Activated CD8-positive, alpha-beta T cell treated with anti-CD3 and anti-CD28 coated beads for 36 hours (primary cell): ENCODE measurements at regions not wholly inside any gene's neighbourhood (a gene's known extent, or its start where the extent isn't known, plus 50 kb on each side); places are given as distances from the start of the nearest gene placed in this dataset.

Source experiments
- ATAC-seq: fragments of 200-7000 bp; cut with Tn5 transposase; one replicate; pipeline ENCODE4 v1.10.0; 2021; ENCODE audit warnings: mild to moderate bottlenecking, moderate library complexity
- CTCF ChIA-PET: fragments of 350-600 bp; sonication (Branson Sonifier 250); formaldehyde crosslinking; loops from one replicate; lab custom pipeline; 2021; ENCODE audit warnings: antibody characterized with exemption; lab: Charles Lee
- POLR2A ChIA-PET: fragments of 350-600 bp; sonication (Branson Sonifier 250); formaldehyde crosslinking; loops from one replicate; lab custom pipeline; 2021; ENCODE audit warnings: antibody characterized with exemption; lab: Charles Lee
- DNase-seq: peaks from one replicate; pipeline ENCODE4 v3.0.0-alpha.2; 2020
- H3K27ac Mint-ChIP-seq: one replicate; pipeline ENCODE4 v1.8.0; 2021; ENCODE audit warnings: mild to moderate bottlenecking, mixed read lengths
- H3K27me3 Mint-ChIP-seq: one replicate; pipeline ENCODE4 v1.8.0; 2021; ENCODE audit warnings: mixed read lengths
- H3K36me3 Mint-ChIP-seq: one replicate; pipeline ENCODE4 v1.8.0; 2021; ENCODE audit warnings: low read depth, mixed read lengths
- H3K4me1 Mint-ChIP-seq: one replicate; pipeline ENCODE4 v1.8.0; 2021; ENCODE audit warnings: low read depth, mixed read lengths
- H3K4me3 Mint-ChIP-seq: one replicate; pipeline ENCODE4 v1.8.0; 2021; ENCODE audit warnings: mild to moderate bottlenecking, moderate library complexity, mixed read lengths
- H3K9me3 Mint-ChIP-seq: one replicate; pipeline ENCODE4 v1.8.0; 2021; ENCODE audit warnings: mixed read lengths
- CTCF ChIP-seq: fragments of 200-600 bp; IDR thresholded peaks from one replicate; pipeline ENCODE4 v1.8.0; 2022; ENCODE audit warnings: antibody characterized with exemption, mild to moderate bottlenecking
- intact Hi-C: fragments of 100-400 bp; cut with micrococcal nuclease; formaldehyde crosslinking; loops from one replicate; pipeline ENCODE4 v1.10.0; 2022

- no peaks in the 10 kb centered on the region for H3K27me3 Mint-ChIP-seq
- no peak for TF ChIP-seq CTCF
- DNase-seq = no peak
- ATAC-seq = no peak
- intact Hi-C loops = no loop called here
- no peaks in the 10 kb centered on the region for H3K4me1 Mint-ChIP-seq
- no peak overlapping the region for H3K27ac Mint-ChIP-seq
- ChIA-PET CTCF (no interaction called here), POLR2A (no interaction called here)
- no peaks in the 10 kb centered on the region for H3K36me3 Mint-ChIP-seq
- no peak overlapping the region for H3K4me3 Mint-ChIP-seq
- peaks cover 3% of the 10 kb centered on the region for H3K9me3 Mint-ChIP-seq
Measured at GRCh38 chr4:27343411-27343810, 482.8 kb downstream of the STIM2 start.

GRCh38 chr4:27350161-27350560 lies 489.5 kb downstream of the STIM2 start:
- intact Hi-C loops = no loop called here
- no peak overlapping the region for H3K27ac Mint-ChIP-seq
- ATAC-seq = no peak
- no peak for DNase-seq
- peaks cover 4% of the 10 kb centered on the region for H3K9me3 Mint-ChIP-seq
- peaks cover 1% of the 10 kb centered on the region for H3K27me3 Mint-ChIP-seq
- POLR2A ChIA-PET = interaction anchor here (0.7 kb wide), 1 partner anchor 117 kb away, joined by 3 read pairs; no protein-coding TSS in a partner anchor
- no peaks in the 10 kb centered on the region for H3K36me3 Mint-ChIP-seq
- no peak overlapping the region for H3K4me3 Mint-ChIP-seq
- CTCF ChIA-PET = no interaction called here
- TF ChIP-seq CTCF = no peak
- no peaks in the 10 kb centered on the region for H3K4me1 Mint-ChIP-seq

- H3K27me3 Mint-ChIP-seq = peaks cover 1% of the 10 kb centered on the region
- no peak overlapping the region for H3K27ac Mint-ChIP-seq
- intact Hi-C loops = no loop called here
- DNase-seq (no peak), ATAC-seq (no peak)
- CTCF ChIA-PET = no interaction called here
- H3K9me3 Mint-ChIP-seq = peaks cover 2% of the 10 kb centered on the region
- POLR2A ChIA-PET = no interaction called here
- no peak for TF ChIP-seq CTCF
- no peak overlapping the region for H3K4me3 Mint-ChIP-seq
- no peaks in the 10 kb centered on the region for H3K4me1 Mint-ChIP-seq
- H3K36me3 Mint-ChIP-seq = no peaks in the 10 kb centered on the region
Measured at GRCh38 chr4:27357283-27357682, 496.6 kb downstream of the STIM2 start.

GRCh38 chr4:27358269-27358668 lies 497.6 kb downstream of the STIM2 start:
- CTCF ChIA-PET = no interaction called here
- H3K27ac Mint-ChIP-seq = no peak overlapping the region
- no peak for DNase-seq

GRCh38 chr4:27360131-27360530 lies 499.5 kb downstream of the STIM2 start:
- Mint-ChIP-seq H3K4me1 (no peaks in the 10 kb centered on the region), H3K4me3 (no peak overlapping the region), H3K27ac (no peak overlapping the region), H3K36me3 (no peaks in the 10 kb centered on the region), H3K9me3 (no peaks in the 10 kb centered on the region), H3K27me3 (no peaks in the 10 kb centered on the region)
- ATAC-seq (no peak), DNase-seq (no peak)
- TF ChIP-seq CTCF = no peak
- intact Hi-C loops = no loop called here
- POLR2A ChIA-PET = no interaction called here
- CTCF ChIA-PET = interaction anchor here (0.6 kb wide), 1 partner anchor 35 kb away, joined by 3 read pairs; no protein-coding TSS in a partner anchor

More at GRCh38 chr4:27358269-27358668, 497.6 kb downstream of the STIM2 start:
- intact Hi-C loops = no loop called here
- no peaks in the 10 kb centered on the region for H3K4me1 Mint-ChIP-seq
- POLR2A ChIA-PET = no interaction called here
- no peak for ATAC-seq
- no peaks in the 10 kb centered on the region for H3K36me3 Mint-ChIP-seq
- peaks cover 2% of the 10 kb centered on the region for H3K9me3 Mint-ChIP-seq
- H3K27me3 Mint-ChIP-seq = peaks cover 1% of the 10 kb centered on the region
- no peak for TF ChIP-seq CTCF
- no peak overlapping the region for H3K4me3 Mint-ChIP-seq
